ENCODE measurements at regions not wholly inside any gene's neighbourhood (a gene's known extent, or its start where the extent isn't known, plus 50 kb on each side); places are given as distances from the start of the nearest gene placed in this dataset.

DNA sequence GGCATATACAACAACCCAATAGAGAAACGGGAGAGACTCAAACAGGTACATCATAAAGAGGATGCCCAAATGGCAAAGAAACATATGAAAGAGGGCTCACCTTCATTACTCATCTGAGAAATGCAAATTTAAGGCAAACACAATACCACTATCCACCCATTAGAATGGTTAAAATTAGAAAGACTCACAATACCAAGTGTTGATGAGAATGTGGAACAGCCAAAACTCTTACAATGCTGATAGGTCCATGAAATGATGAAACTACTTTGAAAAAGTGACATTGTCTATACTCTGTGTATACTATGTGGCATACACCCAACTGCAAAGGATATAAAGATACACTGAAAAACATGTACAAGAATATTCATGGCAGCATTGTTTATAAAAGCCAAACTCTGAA lies 96.2 kb upstream of the TSHZ3 start:
- no peaks in the 10 kb centered on the region for H3K79me2 ChIP-seq (ENCODE audit: insufficient read depth, low read length)

DNA sequence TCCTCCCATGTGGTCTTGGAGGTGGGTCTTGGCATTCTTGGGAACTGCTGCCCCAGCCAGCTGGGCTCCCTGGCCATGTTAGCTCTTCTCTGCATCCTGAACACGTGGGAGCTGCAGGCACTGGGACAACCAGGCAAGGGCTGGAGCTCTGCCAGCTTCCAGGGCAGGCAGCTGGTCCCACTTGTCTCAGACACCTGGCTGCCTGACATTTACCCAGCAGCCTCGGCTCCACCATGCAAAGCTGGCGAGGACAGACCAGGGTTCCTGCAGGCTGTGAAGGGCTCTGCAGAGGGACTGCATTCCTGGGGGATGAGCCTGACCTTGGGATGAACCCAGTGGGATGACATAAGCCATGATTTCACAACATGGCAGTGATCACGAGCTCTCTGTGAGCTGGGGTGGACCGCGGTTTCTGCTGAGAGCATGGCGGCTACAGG lies 99.0 kb upstream of the TSHZ3 start:
- peaks cover 7% of the 10 kb centered on the region for H3K4me1 ChIP-seq (ENCODE audit: insufficient read depth, low read length)
- DNase-seq (ENCODE audit: insufficient read length, low spot score, missing footprints): no peak
- no peak overlapping the region for H2AFZ ChIP-seq (ENCODE audit: low read length)
- H3K4me3 ChIP-seq (ENCODE audit: insufficient read depth, low read length): no peak overlapping the region
- H3K79me2 ChIP-seq (ENCODE audit: insufficient read depth, low read length): no peaks in the 10 kb centered on the region
- H3K4me2 ChIP-seq (ENCODE audit: insufficient read depth, low read length): peak overlapping the region; percentile 17
- no peaks in the 10 kb centered on the region for H3K27me3 ChIP-seq (ENCODE audit: insufficient read depth, low read length)
- H3K9me3 ChIP-seq (ENCODE audit: low read depth, low read length): no peaks in the 10 kb centered on the region
- TF ChIP-seq, protein P1, sequence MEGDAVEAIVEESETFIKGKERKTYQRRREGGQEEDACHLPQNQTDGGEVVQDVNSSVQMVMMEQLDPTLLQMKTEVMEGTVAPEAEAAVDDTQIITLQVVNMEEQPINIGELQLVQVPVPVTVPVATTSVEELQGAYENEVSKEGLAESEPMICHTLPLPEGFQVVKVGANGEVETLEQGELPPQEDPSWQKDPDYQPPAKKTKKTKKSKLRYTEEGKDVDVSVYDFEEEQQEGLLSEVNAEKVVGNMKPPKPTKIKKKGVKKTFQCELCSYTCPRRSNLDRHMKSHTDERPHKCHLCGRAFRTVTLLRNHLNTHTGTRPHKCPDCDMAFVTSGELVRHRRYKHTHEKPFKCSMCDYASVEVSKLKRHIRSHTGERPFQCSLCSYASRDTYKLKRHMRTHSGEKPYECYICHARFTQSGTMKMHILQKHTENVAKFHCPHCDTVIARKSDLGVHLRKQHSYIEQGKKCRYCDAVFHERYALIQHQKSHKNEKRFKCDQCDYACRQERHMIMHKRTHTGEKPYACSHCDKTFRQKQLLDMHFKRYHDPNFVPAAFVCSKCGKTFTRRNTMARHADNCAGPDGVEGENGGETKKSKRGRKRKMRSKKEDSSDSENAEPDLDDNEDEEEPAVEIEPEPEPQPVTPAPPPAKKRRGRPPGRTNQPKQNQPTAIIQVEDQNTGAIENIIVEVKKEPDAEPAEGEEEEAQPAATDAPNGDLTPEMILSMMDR (IDR thresholded peaks at IDR 0.05; ENCODE audit: extremely low read depth, low read depth, low read length): no peak
- H3K27ac ChIP-seq (ENCODE audit: low read depth, low read length): no peak overlapping the region
- H3K36me3 ChIP-seq (ENCODE audit: insufficient read depth, low read length): no peaks in the 10 kb centered on the region
- no peaks in the 10 kb centered on the region for H4K20me1 ChIP-seq (ENCODE audit: insufficient read depth, low read length)

More for the DNA sequence above, 96.2 kb upstream of the TSHZ3 start:
- no peak overlapping the region for H2AFZ ChIP-seq (ENCODE audit: low read length)
- no peaks in the 10 kb centered on the region for H3K9me3 ChIP-seq (ENCODE audit: low read depth, low read length)
- no peak overlapping the region for H3K27ac ChIP-seq (ENCODE audit: low read depth, low read length)
- no peaks in the 10 kb centered on the region for H4K20me1 ChIP-seq (ENCODE audit: insufficient read depth, low read length)
- no peaks in the 10 kb centered on the region for H3K27me3 ChIP-seq (ENCODE audit: insufficient read depth, low read length)
- H3K4me1 ChIP-seq (ENCODE audit: insufficient read depth, low read length): peaks cover 7% of the 10 kb centered on the region
- DNase-seq (ENCODE audit: insufficient read length, low spot score, missing footprints): no peak
- no peak overlapping the region for H3K4me3 ChIP-seq (ENCODE audit: insufficient read depth, low read length)
- no peak overlapping the region for H3K4me2 ChIP-seq (ENCODE audit: insufficient read depth, low read length)
- TF ChIP-seq, protein P1 (IDR thresholded peaks at IDR 0.05; ENCODE audit: extremely low read depth, low read depth, low read length): no peak
- no peaks in the 10 kb centered on the region for H3K36me3 ChIP-seq (ENCODE audit: insufficient read depth, low read length)

DNA sequence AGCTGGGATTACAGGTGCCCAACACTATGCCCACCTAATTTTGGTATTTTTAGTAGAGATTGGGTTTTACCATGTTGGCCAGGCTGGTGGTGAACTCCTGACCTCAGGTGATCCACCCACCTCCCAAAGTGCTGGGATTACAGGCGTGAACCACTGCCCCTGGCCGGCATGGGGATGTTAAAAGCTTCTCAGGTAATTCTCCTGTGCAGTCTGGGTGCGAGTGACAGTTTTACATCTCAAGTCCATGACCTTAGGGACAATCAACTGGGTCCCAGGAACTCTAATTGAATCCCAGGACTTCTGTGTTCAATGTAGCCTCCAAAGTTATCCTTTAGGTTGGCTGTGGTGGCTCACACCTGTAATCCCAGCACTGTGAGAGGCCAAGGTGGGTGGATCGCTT lies 100.1 kb upstream of the TSHZ3 start:
- H3K9me3 ChIP-seq (ENCODE audit: low read depth, low read length): no peaks in the 10 kb centered on the region
- TF ChIP-seq, protein P1 (IDR thresholded peaks at IDR 0.05; ENCODE audit: extremely low read depth, low read depth, low read length): no peak
- no peaks in the 10 kb centered on the region for H3K27me3 ChIP-seq (ENCODE audit: insufficient read depth, low read length)

DNA sequence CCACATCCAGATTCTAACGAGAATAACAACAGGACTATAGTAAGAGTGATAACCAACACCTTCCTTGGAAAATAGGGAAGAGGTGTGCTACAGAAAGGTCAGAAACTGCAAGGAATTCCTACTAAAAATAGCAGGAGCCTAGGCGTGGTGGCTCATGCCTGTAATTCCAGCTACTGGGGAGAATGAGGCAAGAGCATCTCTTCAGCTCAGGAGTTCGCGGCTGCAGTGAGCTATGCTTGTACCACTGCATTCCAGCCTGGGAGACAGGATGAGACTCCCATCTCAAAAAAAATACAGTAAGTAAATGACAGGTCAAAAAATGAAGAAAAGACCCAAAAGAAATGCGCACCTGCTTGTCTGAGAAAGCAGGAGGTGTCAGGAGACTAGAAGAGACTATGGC lies 101.5 kb upstream of the TSHZ3 start:
- Histone ChIP-seq H4K20me1 (ENCODE audit: insufficient read depth, low read length) (no peaks in the 10 kb centered on the region), H3K27me3 (ENCODE audit: insufficient read depth, low read length) (no peaks in the 10 kb centered on the region), H3K4me1 (ENCODE audit: insufficient read depth, low read length) (peaks cover 7% of the 10 kb centered on the region), H3K4me2 (ENCODE audit: insufficient read depth, low read length) (no peak overlapping the region), H3K79me2 (ENCODE audit: insufficient read depth, low read length) (no peaks in the 10 kb centered on the region), H3K9me3 (ENCODE audit: low read depth, low read length) (no peaks in the 10 kb centered on the region), H2AFZ (ENCODE audit: low read length) (no peak overlapping the region), H3K4me3 (ENCODE audit: insufficient read depth, low read length) (no peak overlapping the region), H3K36me3 (ENCODE audit: insufficient read depth, low read length) (no peaks in the 10 kb centered on the region), H3K27ac (ENCODE audit: low read depth, low read length) (no peak overlapping the region)
- TF ChIP-seq, protein P1 (IDR thresholded peaks at IDR 0.05; ENCODE audit: extremely low read depth, low read depth, low read length): no peak
- DNase-seq (ENCODE audit: insufficient read length, low spot score, missing footprints): no peak

More for the DNA sequence above, 100.1 kb upstream of the TSHZ3 start:
- H2AFZ ChIP-seq (ENCODE audit: low read length): no peak overlapping the region
- H3K27ac ChIP-seq (ENCODE audit: low read depth, low read length): no peak overlapping the region
- no peak overlapping the region for H3K4me3 ChIP-seq (ENCODE audit: insufficient read depth, low read length)
- H3K36me3 ChIP-seq (ENCODE audit: insufficient read depth, low read length): no peaks in the 10 kb centered on the region
- H3K4me1 ChIP-seq (ENCODE audit: insufficient read depth, low read length): peaks cover 7% of the 10 kb centered on the region
- no peak overlapping the region for H3K4me2 ChIP-seq (ENCODE audit: insufficient read depth, low read length)
- no peaks in the 10 kb centered on the region for H3K79me2 ChIP-seq (ENCODE audit: insufficient read depth, low read length)
- DNase-seq (ENCODE audit: insufficient read length, low spot score, missing footprints): no peak
- H4K20me1 ChIP-seq (ENCODE audit: insufficient read depth, low read length): no peaks in the 10 kb centered on the region

Measured in osteoblast (primary cell).